ENCODE measurements at regions not wholly inside any gene's neighbourhood (a gene's known extent, or its start where the extent isn't known, plus 50 kb on each side); places are given as distances from the start of the nearest gene placed in this dataset.
A peak's percentile ranks its signal among the peaks of the same experiment; 100 is the strongest.

DNA sequence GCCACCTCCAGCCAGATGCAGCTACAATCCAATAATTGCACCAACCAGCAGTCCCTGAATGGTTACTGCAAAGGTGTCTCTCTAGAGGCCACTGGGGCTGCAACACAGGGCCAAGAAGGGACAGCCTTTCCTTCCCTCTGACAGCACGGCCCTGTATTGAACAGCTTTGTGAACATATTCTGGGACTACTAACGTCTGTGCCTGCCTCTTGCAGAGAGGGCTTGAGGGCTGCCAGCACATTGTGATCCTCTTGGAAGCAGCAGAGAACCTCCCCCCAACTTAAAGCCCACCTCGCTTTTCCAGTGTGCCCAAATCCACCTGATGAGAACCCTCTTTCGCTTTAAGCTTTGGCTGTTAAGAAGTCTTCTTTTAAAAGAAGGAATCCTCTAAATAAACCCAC lies 415.9 kb downstream of the RPS24 start:
- H3K4me3 ChIP-seq (ENCODE audit: low read depth, low read length), result no peak overlapping the region
- in situ Hi-C loops (cut with HindIII; ENCODE audit: low sequenced_read_pairs), result no loop called here
- no peak for DNase-seq (ENCODE audit: low read depth)
- TF ChIP-seq, protein P1, sequence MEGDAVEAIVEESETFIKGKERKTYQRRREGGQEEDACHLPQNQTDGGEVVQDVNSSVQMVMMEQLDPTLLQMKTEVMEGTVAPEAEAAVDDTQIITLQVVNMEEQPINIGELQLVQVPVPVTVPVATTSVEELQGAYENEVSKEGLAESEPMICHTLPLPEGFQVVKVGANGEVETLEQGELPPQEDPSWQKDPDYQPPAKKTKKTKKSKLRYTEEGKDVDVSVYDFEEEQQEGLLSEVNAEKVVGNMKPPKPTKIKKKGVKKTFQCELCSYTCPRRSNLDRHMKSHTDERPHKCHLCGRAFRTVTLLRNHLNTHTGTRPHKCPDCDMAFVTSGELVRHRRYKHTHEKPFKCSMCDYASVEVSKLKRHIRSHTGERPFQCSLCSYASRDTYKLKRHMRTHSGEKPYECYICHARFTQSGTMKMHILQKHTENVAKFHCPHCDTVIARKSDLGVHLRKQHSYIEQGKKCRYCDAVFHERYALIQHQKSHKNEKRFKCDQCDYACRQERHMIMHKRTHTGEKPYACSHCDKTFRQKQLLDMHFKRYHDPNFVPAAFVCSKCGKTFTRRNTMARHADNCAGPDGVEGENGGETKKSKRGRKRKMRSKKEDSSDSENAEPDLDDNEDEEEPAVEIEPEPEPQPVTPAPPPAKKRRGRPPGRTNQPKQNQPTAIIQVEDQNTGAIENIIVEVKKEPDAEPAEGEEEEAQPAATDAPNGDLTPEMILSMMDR (IDR thresholded peaks at IDR 0.05; ENCODE audit: low read depth, low read length, missing control alignments), result no peak

DNA sequence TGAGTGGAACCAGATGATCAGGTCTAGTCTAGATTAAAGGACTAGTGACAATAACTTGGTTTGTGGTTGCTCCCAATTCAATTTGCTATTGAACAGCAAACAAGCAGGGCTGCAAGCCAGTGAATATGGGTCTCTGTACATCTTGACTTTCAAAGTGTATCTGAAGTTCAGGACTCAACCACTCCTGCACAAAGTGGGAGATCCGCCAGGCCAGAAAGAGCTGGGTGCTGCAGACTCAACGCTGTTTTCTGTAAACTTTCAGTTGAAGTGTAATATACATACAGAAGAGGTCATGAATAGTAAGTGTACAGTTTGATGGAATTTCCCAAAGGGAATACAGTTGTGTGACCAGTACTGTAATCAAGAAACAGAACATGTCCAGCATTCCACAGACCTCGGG lies 416.6 kb downstream of the RPS24 start:
- no peak for DNase-seq (ENCODE audit: low read depth)
- TF ChIP-seq, protein P1 (IDR thresholded peaks at IDR 0.05; ENCODE audit: low read depth, low read length, missing control alignments), result no peak
- no peak overlapping the region for H3K4me3 ChIP-seq (ENCODE audit: low read depth, low read length)
- in situ Hi-C loops (cut with HindIII; ENCODE audit: low sequenced_read_pairs), result no loop called here

DNA sequence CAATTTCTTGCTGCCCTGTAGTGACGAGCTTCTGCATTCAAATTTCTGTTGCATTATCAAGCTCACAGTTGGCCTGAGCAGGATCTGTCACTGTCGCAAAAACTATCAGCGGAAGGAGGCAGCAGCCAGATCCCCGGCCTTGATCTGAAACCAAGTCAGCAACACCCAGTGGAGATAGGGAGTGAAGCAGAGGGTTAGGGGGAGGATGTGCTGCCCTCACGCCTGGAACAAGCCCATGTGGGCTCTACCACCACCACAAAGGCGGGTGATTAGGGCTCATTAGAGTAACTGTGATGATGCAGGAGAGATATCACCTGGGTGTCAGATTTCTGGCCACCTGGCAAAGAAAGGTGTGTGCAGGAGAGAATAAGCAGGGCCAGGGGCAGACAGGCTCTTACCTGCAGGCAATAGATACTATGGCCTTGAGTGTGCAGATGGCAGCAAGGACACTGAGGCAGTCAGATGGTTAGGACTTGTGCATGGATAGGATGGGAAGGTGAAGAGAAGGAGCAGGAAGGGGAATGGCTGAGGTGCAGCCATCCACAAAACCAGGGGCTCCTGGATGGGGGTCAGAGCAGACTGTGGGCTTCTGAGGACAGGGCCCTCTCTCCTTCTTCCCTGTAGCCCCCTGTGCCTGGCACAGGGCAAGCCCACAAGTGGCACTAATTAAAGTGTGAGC lies 417.3 kb downstream of the RPS24 start:
- H3K4me3 ChIP-seq (ENCODE audit: low read depth, low read length), result no peak overlapping the region
- in situ Hi-C loops (cut with HindIII; ENCODE audit: low sequenced_read_pairs), result no loop called here
- no peak for DNase-seq (ENCODE audit: low read depth)
- TF ChIP-seq, protein P1 (IDR thresholded peaks at IDR 0.05; ENCODE audit: low read depth, low read length, missing control alignments), result no peak

DNA sequence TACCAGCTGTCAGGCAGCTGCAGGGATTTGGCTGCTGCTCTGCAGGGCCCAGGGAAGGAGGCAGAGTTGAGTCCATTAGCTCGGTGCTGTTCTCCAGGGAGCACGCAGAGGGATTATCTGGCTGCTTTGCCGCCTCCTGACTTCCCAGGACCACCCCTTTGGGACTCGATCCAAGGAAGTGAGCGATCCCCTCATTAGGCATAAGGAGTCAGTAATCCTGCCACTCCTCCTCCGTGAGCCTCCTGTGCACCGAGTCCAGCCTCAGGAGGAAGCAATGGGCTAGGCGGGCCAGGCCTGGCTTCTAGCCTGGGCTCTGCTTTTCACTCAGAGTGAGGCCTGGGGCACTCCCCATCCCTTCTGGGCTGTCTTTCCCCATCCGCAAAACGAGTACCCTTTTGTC lies 417.9 kb downstream of the RPS24 start:
- TF ChIP-seq, protein P1 (IDR thresholded peaks at IDR 0.05; ENCODE audit: low read depth, low read length, missing control alignments), result no peak
- no peak for DNase-seq (ENCODE audit: low read depth)
- no peak overlapping the region for H3K4me3 ChIP-seq (ENCODE audit: low read depth, low read length)
- in situ Hi-C loops (cut with HindIII; ENCODE audit: low sequenced_read_pairs), result no loop called here

DNA sequence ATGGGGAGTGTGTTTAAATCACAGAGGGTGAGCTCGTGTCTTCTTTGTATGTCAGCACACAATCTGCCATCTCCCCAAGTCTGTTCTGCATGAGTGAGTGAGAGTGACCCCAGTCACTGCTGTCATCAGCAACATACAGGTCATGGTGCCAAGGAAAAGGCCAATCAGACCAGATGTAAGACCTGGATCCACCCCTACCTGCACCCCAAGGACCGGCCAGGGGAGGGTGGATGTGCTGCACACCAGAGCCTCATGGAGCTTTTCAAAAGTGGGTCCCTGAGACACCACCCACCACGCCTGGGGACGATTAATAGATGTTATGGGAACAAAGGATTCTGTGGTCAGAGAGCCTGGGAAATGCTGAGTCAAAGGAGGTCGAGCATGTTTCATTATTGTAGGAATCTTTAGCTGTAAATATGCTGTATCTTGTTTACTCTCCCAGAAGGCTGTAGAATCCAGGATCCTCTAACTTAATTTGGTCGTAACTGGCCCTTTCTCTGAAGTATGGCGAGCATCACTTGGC lies 420.5 kb downstream of the RPS24 start:
- TF ChIP-seq, protein P1 (IDR thresholded peaks at IDR 0.05; ENCODE audit: low read depth, low read length, missing control alignments), result no peak
- H3K4me3 ChIP-seq (ENCODE audit: low read depth, low read length), result no peak overlapping the region
- DNase-seq (ENCODE audit: low read depth), result peak; percentile 18
- in situ Hi-C loops (cut with HindIII; ENCODE audit: low sequenced_read_pairs), result no loop called here

DNA sequence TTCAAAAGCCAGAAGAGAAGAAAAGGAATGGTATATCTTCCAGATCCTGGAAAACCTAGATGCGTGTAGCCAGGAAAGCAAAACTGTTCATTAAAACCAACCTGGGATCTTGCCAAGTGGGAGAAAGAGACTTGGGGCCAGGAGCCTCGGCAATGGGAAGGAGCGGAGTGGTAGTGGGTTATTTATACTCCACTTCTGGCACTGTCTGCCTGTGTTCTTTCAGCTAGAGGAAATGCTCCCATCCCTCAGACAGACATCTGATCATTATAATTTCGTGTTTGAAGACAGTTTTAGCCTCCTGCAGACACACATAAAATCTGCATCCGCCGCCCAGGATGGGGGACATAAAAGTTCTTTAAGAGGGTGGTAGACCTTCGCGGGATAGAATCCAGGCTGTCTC lies 421.6 kb downstream of the RPS24 start:
- in situ Hi-C loops (cut with HindIII; ENCODE audit: low sequenced_read_pairs), result no loop called here
- no peak for DNase-seq (ENCODE audit: low read depth)
- no peak overlapping the region for H3K4me3 ChIP-seq (ENCODE audit: low read depth, low read length)
- TF ChIP-seq, protein P1 (IDR thresholded peaks at IDR 0.05; ENCODE audit: low read depth, low read length, missing control alignments), result no peak
